Stimulated activated effector memory CD8-positive, alpha-beta T cell treated with anti-CD3 and anti-CD28 coated beads, Interleukin-12 subunit alpha, Interleukin-12 subunit beta, amount 100 ng/mL, for 72 hours (primary cell): ENCODE measurements at regions not wholly inside any gene's neighbourhood (a gene's known extent, or its start where the extent isn't known, plus 50 kb on each side); places are given as distances from the start of the nearest gene placed in this dataset.
"Not testable (repeated sequence)": the region's sequence is repeated elsewhere in the genome, so short reads cannot be mapped to it uniquely, and the experiment has no call there.

Source experiments
- ATAC-seq: fragments of 150-1000 bp; cut with Tn5 transposase; 2 replicates; pipeline ENCODE4 v1.10.0; 2021
- DNase-seq, 2 donors: peaks; one replicate each; pipeline ENCODE4 v3.0.0; 2021 to 2022; ENCODE audit warnings: low spot score in 2 of 2
- H3K27ac Mint-ChIP-seq: one replicate; pipeline ENCODE4 v1.8.0; 2022; ENCODE audit warnings: mild to moderate bottlenecking, mixed read lengths
- H3K36me3 Mint-ChIP-seq: one replicate; pipeline ENCODE4 v1.8.0; 2022; ENCODE audit warnings: mild to moderate bottlenecking, mixed read lengths
- H3K4me1 Mint-ChIP-seq: one replicate; pipeline ENCODE4 v1.8.0; 2022; ENCODE audit warnings: mixed read lengths
- H3K4me3 Mint-ChIP-seq: one replicate; pipeline ENCODE4 v1.8.0; 2022; ENCODE audit warnings: mild to moderate bottlenecking, mixed read lengths
- H3K9me3 Mint-ChIP-seq: one replicate; pipeline ENCODE4 v1.8.0; 2022; ENCODE audit warnings: mixed read lengths

DNA sequence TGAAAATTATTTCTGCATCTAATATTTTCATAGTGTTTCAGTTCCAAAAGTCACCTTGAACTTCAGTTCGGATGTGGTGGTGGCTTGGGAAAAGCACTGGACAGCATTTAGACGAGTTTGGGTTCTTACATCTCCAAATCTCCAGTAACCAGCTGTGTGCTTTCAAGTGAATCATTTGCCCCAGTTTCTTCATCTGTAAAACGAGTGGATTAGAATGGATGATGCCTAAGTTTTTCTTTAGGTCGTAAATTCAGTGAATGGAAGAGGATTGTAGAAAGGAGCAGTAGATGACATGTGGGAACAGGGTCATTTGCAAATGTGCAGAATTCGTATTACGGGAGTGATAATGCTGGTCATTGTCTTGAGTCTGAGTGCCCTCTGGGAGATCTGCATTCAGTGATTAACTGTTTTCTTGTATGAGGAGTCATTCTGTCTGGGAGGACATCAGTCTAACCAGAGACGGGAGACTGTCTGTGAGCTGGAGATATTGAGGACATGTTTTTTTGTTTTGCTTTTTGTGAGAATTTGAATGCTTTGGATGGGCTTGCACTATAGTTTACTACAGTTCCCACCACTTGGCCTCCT is 641.6 kb upstream of the TBL1XR1 start:
- Mint-ChIP-seq H3K4me3 (no peak overlapping the region), H3K4me1 (no peaks in the 10 kb centered on the region), H3K9me3 (no peaks in the 10 kb centered on the region), H3K27ac (no peak overlapping the region), H3K36me3 (no peaks in the 10 kb centered on the region)
- no peak for DNase-seq
- no peak for ATAC-seq

DNA sequence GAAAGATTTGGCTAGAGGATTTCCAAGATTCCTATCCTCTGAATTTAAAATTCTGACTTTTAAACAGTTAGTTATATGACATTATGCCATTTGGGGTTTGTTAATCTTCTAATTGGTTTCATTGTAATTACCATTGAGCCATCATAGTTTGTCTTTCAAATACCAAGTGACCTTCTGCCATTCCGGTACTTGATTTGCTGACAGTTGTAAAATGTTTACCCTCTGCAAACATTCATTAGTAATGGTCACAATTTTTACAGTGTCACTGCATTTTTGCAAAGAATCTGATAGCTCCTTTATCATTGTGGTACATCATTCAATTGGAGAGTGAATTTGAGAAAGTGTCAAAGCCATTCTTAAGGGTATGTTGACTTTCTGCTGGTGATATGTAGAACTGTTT is 645.0 kb upstream of the TBL1XR1 start:
- Mint-ChIP-seq H3K4me1 (no peaks in the 10 kb centered on the region), H3K4me3 (no peak overlapping the region), H3K9me3 (no peaks in the 10 kb centered on the region), H3K36me3 (no peaks in the 10 kb centered on the region), H3K27ac (no peak overlapping the region)
- DNase-seq: no peak
- ATAC-seq: no peak

DNA sequence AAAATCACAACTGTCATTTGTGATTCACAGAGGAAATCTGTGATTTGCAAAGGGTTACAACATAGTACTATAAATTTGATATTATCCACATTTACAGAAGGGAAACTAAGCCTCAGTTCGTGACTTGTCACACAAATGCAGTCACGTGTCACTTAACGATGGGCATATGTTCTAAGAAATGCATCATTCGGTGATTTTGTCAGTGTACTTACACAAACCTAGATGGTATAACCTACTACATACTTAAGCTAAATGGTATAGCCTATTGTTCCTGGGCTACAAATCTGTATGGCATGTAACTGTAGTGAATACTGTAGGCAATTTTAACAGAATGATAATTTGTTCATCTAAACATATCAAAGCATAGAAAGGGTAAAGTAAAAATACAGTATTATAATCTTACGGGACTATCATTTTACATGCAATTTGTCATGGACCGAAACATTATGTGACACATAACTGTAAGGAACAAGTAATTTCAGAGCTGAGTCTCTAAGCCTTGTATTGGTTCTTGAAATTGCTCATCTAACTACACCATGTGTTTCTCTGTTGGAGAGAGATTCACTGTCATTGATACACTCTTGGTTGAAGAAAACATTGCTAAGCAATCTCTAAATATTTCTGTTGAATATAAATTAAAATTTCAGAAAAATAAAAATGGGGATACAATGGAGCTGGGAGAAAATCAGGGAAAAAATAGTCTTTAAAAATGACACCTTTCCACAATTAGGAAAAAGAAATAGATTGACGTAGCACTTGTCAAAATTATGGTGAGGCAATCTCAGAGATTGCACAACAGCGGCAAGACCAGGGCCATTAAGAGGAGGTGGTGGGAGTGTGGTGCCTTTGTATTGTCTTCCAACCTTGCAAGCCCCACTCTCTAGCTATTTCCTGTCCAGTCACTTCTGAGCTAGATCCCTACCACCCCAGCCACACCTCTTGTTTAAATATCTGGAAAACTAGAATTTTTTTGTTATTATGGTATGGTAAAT is 645.8 kb upstream of the TBL1XR1 start:
- no peak overlapping the region for H3K27ac Mint-ChIP-seq
- DNase-seq (no peak), ATAC-seq (peak; percentile 98)
- no peak overlapping the region for H3K4me3 Mint-ChIP-seq
- H3K4me1 Mint-ChIP-seq: no peaks in the 10 kb centered on the region
- H3K9me3 Mint-ChIP-seq: no peaks in the 10 kb centered on the region
- H3K36me3 Mint-ChIP-seq: no peaks in the 10 kb centered on the region

DNA sequence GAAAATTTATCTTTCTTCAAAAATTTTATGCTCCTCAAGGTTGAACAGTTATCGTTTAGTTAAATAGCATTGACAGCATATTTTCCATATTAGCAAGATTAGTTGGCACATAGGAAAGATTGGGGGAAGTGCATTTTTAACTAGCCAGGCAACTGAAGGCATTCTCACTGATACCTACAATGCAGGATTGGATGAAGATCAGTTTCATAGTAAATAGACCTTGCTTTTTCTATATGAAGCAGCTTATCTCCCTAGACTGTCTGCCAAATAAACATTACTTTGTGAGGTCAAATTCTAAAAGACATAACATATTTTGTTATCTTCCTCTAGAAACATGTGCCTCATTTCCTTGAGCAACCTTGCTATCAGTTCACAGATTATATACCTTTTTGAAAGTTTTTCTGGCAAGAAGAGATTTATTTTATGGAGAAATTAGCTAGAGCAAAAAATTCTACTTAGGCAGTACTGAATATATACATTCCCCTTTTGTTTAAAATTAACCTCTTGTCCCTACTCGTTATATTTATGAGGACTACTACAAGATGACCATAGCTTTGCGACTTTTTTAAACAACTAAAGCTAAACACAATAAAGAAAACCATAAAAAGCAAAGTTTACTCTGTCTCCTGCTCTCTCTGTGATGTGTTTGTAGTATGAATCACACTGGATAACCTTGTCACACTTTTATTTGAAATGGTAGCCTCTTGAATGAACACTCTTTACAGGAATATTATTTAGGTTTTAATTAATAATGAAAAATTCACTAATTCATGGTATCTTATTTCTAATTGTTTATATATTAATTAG is 654.9 kb upstream of the TBL1XR1 start:
- ATAC-seq (no peak), DNase-seq (no peak)
- Mint-ChIP-seq H3K36me3 (no peaks in the 10 kb centered on the region), H3K4me1 (no peaks in the 10 kb centered on the region), H3K27ac (no peak overlapping the region), H3K9me3 (peaks cover 1% of the 10 kb centered on the region), H3K4me3 (no peak overlapping the region)

DNA sequence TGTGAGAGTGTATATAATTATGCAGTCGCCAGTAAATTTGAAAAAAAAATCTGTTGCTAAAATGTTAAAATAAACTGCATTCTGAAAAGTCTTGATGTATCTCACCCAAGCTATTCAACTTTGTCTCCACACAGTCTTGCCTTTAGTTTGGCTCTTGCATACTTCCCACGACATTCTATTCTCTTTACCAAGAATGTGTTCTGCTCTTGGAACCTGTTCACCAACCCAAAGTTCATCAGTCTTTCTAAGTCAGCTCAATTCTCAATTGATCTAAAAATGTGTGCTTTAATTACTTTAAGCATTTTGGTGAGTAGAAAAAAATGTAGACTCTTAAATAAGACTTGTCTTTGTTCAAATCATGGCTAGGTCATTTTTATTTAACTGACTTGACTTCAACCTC is 657.7 kb upstream of the TBL1XR1 start:
- H3K27ac Mint-ChIP-seq: no peak overlapping the region
- H3K4me3 Mint-ChIP-seq: no peak overlapping the region
- ATAC-seq: no peak

DNA sequence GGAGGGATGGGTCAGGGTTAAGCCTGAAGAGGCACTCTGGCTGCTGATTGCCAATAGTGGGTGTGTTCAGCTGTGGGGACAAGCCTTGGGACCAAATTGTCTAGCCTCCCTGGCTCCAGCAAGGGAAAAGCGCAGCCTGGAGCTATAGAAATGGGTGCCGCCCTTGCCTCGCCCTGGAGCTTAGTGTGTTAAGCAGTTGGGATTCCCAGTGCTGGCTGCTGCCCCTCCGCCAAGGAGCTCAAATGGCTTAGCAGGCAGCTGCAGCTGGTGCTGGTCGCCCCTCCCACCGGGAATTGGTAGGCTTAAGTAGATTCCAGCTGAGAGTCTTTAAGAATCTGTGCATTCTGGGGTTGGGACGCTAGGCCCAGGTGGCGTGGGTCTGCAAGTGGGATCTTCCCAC is 662.9 kb upstream of the TBL1XR1 start:
- Mint-ChIP-seq H3K9me3 (peaks cover 16% of the 10 kb centered on the region), H3K27ac (no peak overlapping the region), H3K4me3 (no peak overlapping the region), H3K4me1 (no peaks in the 10 kb centered on the region), H3K36me3 (no peaks in the 10 kb centered on the region)
- no peak for ATAC-seq
- DNase-seq: no peak

More for the DNA sequence above, 657.7 kb upstream of the TBL1XR1 start:
- H3K9me3 Mint-ChIP-seq: peaks cover 4% of the 10 kb centered on the region
- H3K36me3 Mint-ChIP-seq: no peaks in the 10 kb centered on the region
- no peak for DNase-seq
- H3K4me1 Mint-ChIP-seq: no peaks in the 10 kb centered on the region

DNA sequence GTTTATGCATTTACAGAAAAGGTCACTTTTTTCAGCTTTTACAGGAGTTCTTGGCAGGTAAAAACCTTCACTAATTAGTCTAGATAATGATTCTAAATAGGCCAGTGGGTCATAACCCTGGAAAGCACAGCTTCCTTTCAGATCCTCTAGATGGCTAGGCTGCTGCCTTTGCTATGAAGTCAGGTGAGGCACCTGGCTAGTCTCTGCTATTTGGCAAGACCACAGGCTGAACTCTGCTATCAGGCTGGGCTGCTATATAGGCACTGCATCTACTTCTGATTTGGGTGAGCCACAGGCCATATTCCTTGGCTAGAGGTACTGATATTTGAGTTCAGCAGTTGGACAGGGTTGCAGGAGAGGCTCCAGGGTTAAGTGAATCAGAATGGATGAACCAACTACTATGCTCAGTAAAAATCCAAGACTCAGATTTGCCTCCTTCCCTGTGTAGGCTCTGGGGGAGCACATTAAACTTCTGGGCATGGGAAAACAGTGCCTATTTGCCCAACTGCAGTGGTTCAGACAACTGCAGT is 665.7 kb upstream of the TBL1XR1 start:
- DNase-seq (no peak), ATAC-seq (no peak)
- H3K27ac Mint-ChIP-seq: no peak overlapping the region
- peaks cover 21% of the 10 kb centered on the region for H3K9me3 Mint-ChIP-seq
- H3K4me1 Mint-ChIP-seq: no peaks in the 10 kb centered on the region
- H3K36me3 Mint-ChIP-seq: no peaks in the 10 kb centered on the region
- no peak overlapping the region for H3K4me3 Mint-ChIP-seq

DNA sequence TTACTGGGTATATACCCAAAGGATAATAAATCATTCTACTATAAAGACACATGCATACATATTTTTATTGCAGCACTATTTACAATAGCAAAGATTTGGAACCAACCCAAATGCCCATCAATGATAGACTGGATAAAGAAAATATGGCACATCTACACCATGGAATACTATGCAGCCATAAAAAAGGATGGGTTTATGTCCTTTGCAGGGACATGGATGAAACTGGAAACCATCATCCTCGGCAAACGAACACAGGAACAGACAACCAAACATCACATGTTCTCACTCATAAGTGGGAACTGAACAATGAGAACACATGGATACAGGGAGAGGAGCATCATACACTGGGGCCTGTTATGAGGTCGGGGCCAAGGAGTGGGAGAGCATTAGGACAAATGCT is 665.0 kb upstream of the KCNMB2 start:
- peaks cover 19% of the 10 kb centered on the region for H3K9me3 Mint-ChIP-seq
- ATAC-seq, H3K27ac Mint-ChIP-seq, H3K4me3 Mint-ChIP-seq, H3K4me1 Mint-ChIP-seq, DNase-seq, H3K36me3 Mint-ChIP-seq: not testable (repeated sequence)

DNA sequence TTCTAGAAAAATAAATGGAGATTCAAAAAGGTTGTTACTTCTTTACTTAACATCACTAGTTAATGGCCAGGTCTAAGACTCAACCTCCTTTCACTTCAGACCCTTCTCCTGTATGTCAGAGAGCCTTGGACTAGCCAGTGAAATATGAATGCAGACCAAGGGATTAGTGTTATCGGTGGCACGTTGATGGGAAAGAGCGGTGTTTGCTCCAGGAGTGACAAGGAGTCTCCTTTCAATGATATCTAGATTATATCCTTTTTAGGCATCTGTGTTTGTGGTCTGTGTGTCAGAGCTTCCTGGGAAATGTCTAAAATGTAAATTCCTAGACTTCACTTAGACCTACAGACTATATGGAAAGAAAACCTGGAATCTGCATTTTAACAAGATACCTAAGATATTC is 658.0 kb upstream of the KCNMB2 start:
- no peak for ATAC-seq
- peaks cover 3% of the 10 kb centered on the region for H3K4me1 Mint-ChIP-seq
- H3K4me3 Mint-ChIP-seq: no peak overlapping the region
- H3K9me3 Mint-ChIP-seq: no peaks in the 10 kb centered on the region
- DNase-seq: no peak
- H3K36me3 Mint-ChIP-seq: no peaks in the 10 kb centered on the region
- H3K27ac Mint-ChIP-seq: no peak overlapping the region

DNA sequence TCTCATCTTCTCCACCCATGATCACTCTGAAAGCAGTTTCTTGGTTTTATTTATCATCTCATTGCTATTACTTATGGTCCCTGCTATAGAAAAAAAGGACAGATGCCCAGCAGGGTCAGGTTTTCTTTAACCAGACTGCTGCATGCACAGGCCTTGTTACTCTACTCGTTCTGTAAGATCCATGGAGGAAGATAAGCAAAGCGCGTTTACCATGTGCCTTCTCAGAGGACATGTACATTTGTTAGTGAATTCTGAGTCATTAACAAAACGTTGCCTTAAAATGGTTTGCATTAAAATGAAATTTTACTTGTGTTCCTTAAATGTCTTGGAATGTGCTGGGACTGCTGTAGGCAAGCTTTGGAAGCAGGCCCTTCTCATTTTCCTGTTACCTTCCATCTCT is 657.3 kb upstream of the KCNMB2 start:
- DNase-seq (no peak), ATAC-seq (no peak)
- Mint-ChIP-seq H3K9me3 (no peaks in the 10 kb centered on the region), H3K4me1 (peaks cover 5% of the 10 kb centered on the region), H3K36me3 (no peaks in the 10 kb centered on the region), H3K27ac (no peak overlapping the region), H3K4me3 (no peak overlapping the region)

DNA sequence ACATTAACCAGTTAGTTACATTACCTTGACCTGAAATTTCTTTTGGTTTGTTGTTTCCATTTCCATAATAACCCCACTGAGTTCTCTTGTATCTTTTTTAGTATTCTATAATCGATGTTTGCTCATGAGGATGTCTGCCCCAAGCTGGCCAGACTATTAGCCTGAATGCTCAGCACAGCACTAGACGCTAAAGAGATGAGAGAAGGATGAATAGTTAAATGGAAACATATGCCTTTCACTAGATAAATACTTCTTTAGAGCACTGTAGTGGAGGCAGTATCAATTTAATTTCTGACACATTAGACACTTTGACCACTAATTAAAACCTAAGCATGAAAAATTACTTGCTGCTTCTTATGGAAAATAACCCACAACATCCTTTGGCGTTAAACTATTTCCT is 654.9 kb upstream of the KCNMB2 start:
- H3K4me3 Mint-ChIP-seq: no peak overlapping the region
- ATAC-seq (no peak), DNase-seq (no peak)
- H3K27ac Mint-ChIP-seq: no peak overlapping the region
- no peaks in the 10 kb centered on the region for H3K36me3 Mint-ChIP-seq
- H3K9me3 Mint-ChIP-seq: no peaks in the 10 kb centered on the region
- H3K4me1 Mint-ChIP-seq: peaks cover 5% of the 10 kb centered on the region

DNA sequence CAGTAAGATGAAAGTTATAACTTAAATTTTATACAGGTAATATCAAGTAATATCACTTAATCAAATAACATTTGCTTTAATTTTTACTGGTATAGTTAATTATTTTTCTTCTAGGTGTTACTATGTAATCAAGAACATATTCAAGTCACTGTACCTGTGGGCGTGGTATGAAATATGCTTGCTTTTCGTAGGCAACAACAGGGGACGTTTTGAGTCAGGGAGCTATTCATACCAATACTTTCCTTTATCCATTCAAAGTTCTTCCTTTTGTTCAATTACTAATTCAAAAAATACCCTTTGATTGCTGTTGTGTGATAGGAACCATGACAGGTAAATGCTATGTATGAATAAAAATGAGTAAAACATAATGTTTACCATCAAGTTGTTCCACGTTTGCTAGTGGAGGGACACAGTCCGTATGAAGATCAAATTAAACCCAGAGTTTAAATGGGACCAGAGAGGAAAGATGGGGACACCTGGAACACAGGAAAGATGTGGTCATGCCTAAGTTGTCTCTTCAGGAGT is 654.0 kb upstream of the KCNMB2 start:
- Mint-ChIP-seq H3K27ac (no peak overlapping the region), H3K4me3 (no peak overlapping the region), H3K36me3 (no peaks in the 10 kb centered on the region), H3K9me3 (no peaks in the 10 kb centered on the region), H3K4me1 (peaks cover 5% of the 10 kb centered on the region)
- ATAC-seq (peak; percentile 69), DNase-seq (no peak)

DNA sequence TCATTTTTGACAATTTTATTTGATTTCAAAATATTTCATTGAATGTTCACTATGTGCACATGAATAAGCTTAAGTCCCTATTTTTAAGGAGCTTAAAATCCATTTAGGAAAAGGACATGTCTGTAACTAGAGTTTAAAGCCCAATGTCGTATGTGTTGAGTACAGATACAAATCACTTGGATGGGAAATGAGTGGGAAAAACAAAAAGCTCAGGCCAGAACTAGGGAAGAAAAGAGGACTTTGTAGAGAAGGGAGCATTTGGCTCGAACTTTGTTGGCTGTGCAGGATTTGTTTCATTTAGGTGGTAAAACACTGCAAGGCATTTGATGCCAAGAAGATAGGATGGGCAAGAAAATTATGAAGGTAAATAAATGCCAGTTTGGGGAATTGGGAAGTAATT is 653.1 kb upstream of the KCNMB2 start:
- no peak for DNase-seq
- no peaks in the 10 kb centered on the region for H3K9me3 Mint-ChIP-seq
- no peaks in the 10 kb centered on the region for H3K36me3 Mint-ChIP-seq
- H3K4me1 Mint-ChIP-seq: peaks cover 5% of the 10 kb centered on the region
- no peak overlapping the region for H3K4me3 Mint-ChIP-seq
- H3K27ac Mint-ChIP-seq: no peak overlapping the region
- no peak for ATAC-seq

DNA sequence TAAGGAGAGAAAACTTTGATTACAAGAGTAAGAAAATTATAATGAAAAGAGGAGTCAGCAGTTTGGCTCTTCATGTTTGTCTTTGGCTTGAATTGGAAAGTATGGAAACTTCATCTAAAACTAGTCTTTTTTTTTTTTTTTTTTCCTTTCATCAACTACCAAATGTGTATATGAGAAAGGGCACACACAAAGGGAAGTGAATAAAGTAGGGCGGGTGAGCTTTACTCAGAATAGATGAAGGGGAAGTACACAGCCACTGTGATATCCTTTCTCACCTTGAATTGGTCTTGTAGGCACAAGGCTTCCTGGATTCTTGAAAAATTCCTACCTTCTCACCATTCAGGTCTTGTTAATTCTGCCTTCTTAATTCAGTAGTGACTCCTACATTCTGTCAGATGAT is 652.3 kb upstream of the KCNMB2 start:
- Mint-ChIP-seq H3K4me1 (peaks cover 5% of the 10 kb centered on the region), H3K36me3 (no peaks in the 10 kb centered on the region), H3K4me3 (no peak overlapping the region), H3K9me3 (no peaks in the 10 kb centered on the region), H3K27ac (no peak overlapping the region)
- ATAC-seq (no peak), DNase-seq (no peak)

DNA sequence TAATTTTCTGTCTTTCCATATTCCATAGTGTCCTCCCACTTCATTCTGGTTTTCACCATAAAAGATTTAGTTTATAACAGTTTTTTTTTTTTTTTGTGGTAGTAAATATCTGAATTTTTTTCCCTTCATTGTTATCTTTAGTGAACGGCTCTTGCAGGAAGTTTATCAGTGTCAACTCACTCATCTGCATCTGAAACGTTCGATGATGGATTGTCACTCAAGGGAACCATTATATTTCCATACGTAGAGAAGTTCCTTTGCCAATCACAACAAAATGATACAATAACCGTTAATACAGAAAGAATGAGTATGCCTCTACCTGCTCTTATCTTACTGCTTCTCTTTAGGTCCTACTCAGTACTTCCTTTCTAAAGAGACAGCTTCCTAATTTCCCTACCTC is 651.2 kb upstream of the KCNMB2 start:
- peaks cover 5% of the 10 kb centered on the region for H3K4me1 Mint-ChIP-seq
- no peaks in the 10 kb centered on the region for H3K9me3 Mint-ChIP-seq
- ATAC-seq: no peak
- DNase-seq: no peak
- no peak overlapping the region for H3K4me3 Mint-ChIP-seq
- no peaks in the 10 kb centered on the region for H3K36me3 Mint-ChIP-seq
- H3K27ac Mint-ChIP-seq: no peak overlapping the region
